ENCODE measurements at regions not wholly inside any gene's neighbourhood (a gene's known extent, or its start where the extent isn't known, plus 50 kb on each side); places are given as distances from the start of the nearest gene placed in this dataset.

GRCh38 chr12:66041651-66042363, 88.7 kb downstream of the LLPH start:
- no peaks in the 10 kb centered on the region for H4K20me1 ChIP-seq (ENCODE audit: control insufficient read depth, insufficient read depth, low read length, poor library complexity, severe bottlenecking)
- DNase-seq (no peak), ATAC-seq (ENCODE audit: low read depth) (no peak)
- no peaks in the 10 kb centered on the region for H3K9me3 Mint-ChIP-seq (ENCODE audit: insufficient read depth)
- H3K27me3 Mint-ChIP-seq: peaks cover 10% of the 10 kb centered on the region
- no peak overlapping the region for H3K4me3 ChIP-seq (ENCODE audit: control extremely low read depth in 1 of 5, extremely low read depth in 1 of 5, insufficient read depth in 1 of 5, low read depth in 2 of 5, low read length in 4 of 5)
- CTCF ChIA-PET: no interaction called here
- H3K4me2 ChIP-seq (replicated peaks; ENCODE audit: low read depth, low read length, poor library complexity, severe bottlenecking): no peak overlapping the region
- no peak overlapping the region for H3K4me3 Mint-ChIP-seq
- H2AFZ ChIP-seq (ENCODE audit: insufficient read depth, low read depth, low read length, poor library complexity, severe bottlenecking): no peak overlapping the region
- no peak overlapping the region for H3K27ac Mint-ChIP-seq
- WGBS (ENCODE audit: insufficient coverage): 89% methylated on average over 3 of the region's 10 CpGs
- TF ChIP-seq EZH2 (IDR thresholded peaks at IDR 0.05; ENCODE audit: borderline replicate concordance, insufficient read depth, low read depth, low read length, poor library complexity, severe bottlenecking): no peak
- TF ChIP-seq, protein P1, sequence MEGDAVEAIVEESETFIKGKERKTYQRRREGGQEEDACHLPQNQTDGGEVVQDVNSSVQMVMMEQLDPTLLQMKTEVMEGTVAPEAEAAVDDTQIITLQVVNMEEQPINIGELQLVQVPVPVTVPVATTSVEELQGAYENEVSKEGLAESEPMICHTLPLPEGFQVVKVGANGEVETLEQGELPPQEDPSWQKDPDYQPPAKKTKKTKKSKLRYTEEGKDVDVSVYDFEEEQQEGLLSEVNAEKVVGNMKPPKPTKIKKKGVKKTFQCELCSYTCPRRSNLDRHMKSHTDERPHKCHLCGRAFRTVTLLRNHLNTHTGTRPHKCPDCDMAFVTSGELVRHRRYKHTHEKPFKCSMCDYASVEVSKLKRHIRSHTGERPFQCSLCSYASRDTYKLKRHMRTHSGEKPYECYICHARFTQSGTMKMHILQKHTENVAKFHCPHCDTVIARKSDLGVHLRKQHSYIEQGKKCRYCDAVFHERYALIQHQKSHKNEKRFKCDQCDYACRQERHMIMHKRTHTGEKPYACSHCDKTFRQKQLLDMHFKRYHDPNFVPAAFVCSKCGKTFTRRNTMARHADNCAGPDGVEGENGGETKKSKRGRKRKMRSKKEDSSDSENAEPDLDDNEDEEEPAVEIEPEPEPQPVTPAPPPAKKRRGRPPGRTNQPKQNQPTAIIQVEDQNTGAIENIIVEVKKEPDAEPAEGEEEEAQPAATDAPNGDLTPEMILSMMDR (IDR thresholded peaks at IDR 0.05): no peak
- H3K27me3 ChIP-seq (replicated peaks in 1 of 4; ENCODE audit: control extremely low read depth in 1 of 4, control insufficient read depth in 3 of 4, insufficient read depth in 4 of 4, low read length in 3 of 4): peaks cover 0 to 3% (median 0%) of the 10 kb centered on the region in 4 experiments
- POLR2A ChIA-PET: no interaction called here
- H3K27ac ChIP-seq (ENCODE audit: low read length in 2 of 2): no peak overlapping the region
- no peak overlapping the region for H3K9ac ChIP-seq (ENCODE audit: low read length)
- intact Hi-C loops (cut with micrococcal nuclease): no loop called here
- H3K36me3 ChIP-seq (replicated peaks in 1 of 2; ENCODE audit: control extremely low read depth in 1 of 2, control insufficient read depth in 1 of 2, extremely low read depth in 1 of 2, insufficient read depth in 2 of 2, low read length in 1 of 2): no peaks in the 10 kb centered on the region
- H3K4me1 Mint-ChIP-seq: no peaks in the 10 kb centered on the region
- no peaks in the 10 kb centered on the region for H3K79me2 ChIP-seq (ENCODE audit: control insufficient read depth, insufficient read depth, low read length)
- no peaks in the 10 kb centered on the region for H3K9me3 ChIP-seq (ENCODE audit: control extremely low read depth in 1 of 3, control insufficient read depth in 2 of 3, insufficient read depth in 1 of 3, low read length in 2 of 3)
- H3K4me1 ChIP-seq (ENCODE audit: control insufficient read depth in 2 of 2, insufficient read depth in 2 of 2, low read length in 2 of 2): no peaks in the 10 kb centered on the region

DNA sequence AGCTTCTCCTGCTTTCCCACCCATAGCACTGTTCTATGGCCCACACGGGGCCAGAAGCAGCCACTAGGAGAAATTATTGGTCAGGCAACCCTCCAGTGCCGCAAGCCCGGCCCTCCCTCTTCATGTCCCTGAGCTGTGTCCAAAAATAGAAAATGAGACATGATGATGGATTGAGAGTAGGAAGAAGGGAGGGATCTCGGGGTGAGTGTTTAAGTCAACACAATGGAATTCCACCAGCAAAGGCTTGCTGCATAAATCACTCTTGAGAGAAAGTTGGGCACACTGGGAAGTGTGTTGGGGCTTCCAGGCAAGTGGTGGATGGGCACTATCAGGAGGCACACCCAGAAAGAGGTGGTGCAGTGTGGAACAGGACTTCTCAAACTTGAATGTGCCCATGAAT, 94.2 kb downstream of the LLPH start:
- CTCF ChIA-PET: interaction anchor here (1.6 to 2.1 kb wide), 2 partner anchors 14 to 480 kb away, joined by 3 to 8 read pairs; no protein-coding TSS in a partner anchor
- DNase-seq: no peak
- Histone ChIP-seq H3K4me1 (ENCODE audit: control insufficient read depth in 2 of 2, insufficient read depth in 2 of 2, low read length in 2 of 2) (no peaks in the 10 kb centered on the region), H3K36me3 (replicated peaks in 1 of 2; ENCODE audit: control extremely low read depth in 1 of 2, control insufficient read depth in 1 of 2, extremely low read depth in 1 of 2, insufficient read depth in 2 of 2, low read length in 1 of 2) (no peaks in the 10 kb centered on the region), H3K4me2 (replicated peaks; ENCODE audit: low read depth, low read length, poor library complexity, severe bottlenecking) (no peak overlapping the region), H3K27ac (ENCODE audit: low read length in 2 of 2) (no peak overlapping the region), H4K20me1 (ENCODE audit: control insufficient read depth, insufficient read depth, low read length, poor library complexity, severe bottlenecking) (no peaks in the 10 kb centered on the region), H3K9me3 (ENCODE audit: control extremely low read depth in 1 of 3, control insufficient read depth in 2 of 3, insufficient read depth in 1 of 3, low read length in 2 of 3) (no peaks in the 10 kb centered on the region), H3K27me3 (replicated peaks in 1 of 4; ENCODE audit: control extremely low read depth in 1 of 4, control insufficient read depth in 3 of 4, insufficient read depth in 4 of 4, low read length in 3 of 4) (peaks cover 0 to 3% (median 0%) of the 10 kb centered on the region in 4 experiments), H3K9ac (ENCODE audit: low read length) (no peak overlapping the region), H2AFZ (ENCODE audit: insufficient read depth, low read depth, low read length, poor library complexity, severe bottlenecking) (no peak overlapping the region), H3K4me3 (ENCODE audit: control extremely low read depth in 1 of 5, extremely low read depth in 1 of 5, insufficient read depth in 1 of 5, low read depth in 2 of 5, low read length in 4 of 5) (no peak overlapping the region), H3K79me2 (ENCODE audit: control insufficient read depth, insufficient read depth, low read length) (no peaks in the 10 kb centered on the region)
- POLR2A ChIA-PET: no interaction called here
- TF ChIP-seq EZH2 (IDR thresholded peaks at IDR 0.05; ENCODE audit: borderline replicate concordance, insufficient read depth, low read depth, low read length, poor library complexity, severe bottlenecking): no peak
- TF ChIP-seq, protein P1 (IDR thresholded peaks at IDR 0.05): no peak
- Mint-ChIP-seq H3K4me1 (no peaks in the 10 kb centered on the region), H3K27ac (no peak overlapping the region), H3K27me3 (peaks cover 25% of the 10 kb centered on the region), H3K4me3 (no peak overlapping the region), H3K9me3 (ENCODE audit: insufficient read depth) (no peaks in the 10 kb centered on the region)
- intact Hi-C loops (cut with micrococcal nuclease): no loop called here
- 69% methylated on average over 2 of the region's 4 CpGs for whole genome bisulfite sequencing (ENCODE audit: insufficient coverage)
- no peak for ATAC-seq (ENCODE audit: low read depth)

Measured in B cell (primary cell).